Putamen (tissue), 1 donor: ENCODE measurements at regions not wholly inside any gene's neighbourhood (a gene's known extent, or its start where the extent isn't known, plus 50 kb on each side); places are given as distances from the start of the nearest gene placed in this dataset.
"Not testable (repeated sequence)": the region's sequence is repeated elsewhere in the genome, so short reads cannot be mapped to it uniquely, and the experiment has no call there.

Experiments used
- DNase-seq: peaks from one replicate; pipeline ENCODE4 v3.0.0-alpha.2; 2016; ENCODE audit warnings: low spot score

DNA sequence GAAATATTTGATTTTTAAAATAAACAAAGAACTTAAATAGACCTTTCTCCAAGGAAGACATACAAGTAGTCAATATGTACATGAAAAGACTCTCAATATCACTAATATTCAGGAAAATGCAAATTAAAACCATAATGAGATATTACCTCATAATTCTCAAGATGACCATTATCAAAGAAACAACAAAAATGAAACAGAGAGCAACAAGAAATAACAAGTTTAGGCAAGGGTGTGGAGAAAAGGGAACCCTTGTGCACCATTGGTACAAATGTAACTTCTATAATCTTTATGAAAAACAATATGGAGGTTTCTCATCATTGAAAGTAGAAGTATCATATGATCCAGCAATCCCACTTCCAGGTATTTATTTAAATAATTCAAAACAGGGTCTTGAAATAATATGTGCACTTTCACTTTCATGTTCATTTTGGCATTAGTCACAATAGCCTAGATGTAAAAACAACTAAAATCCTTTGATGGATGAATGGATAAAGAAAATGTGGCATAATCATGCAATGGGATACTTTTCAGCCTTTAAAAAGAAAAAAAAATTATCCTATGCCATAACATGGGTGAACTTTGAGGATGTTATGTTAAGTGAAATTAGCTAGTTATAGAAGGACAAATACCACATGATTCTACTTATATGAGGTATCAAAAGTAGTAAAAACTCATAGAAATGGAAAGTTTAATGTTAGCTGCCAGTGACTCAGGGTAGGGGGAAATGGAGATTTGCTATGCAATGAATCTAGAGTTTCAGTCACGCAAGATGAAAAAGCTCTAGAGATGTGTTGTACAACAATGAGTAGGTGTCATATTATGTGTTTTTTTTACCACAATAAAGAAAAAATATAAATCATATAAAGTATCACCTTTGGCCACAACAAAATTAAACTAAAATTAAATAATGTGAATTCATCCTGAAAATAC is 114.5 kb upstream of the LYPLAL1 start:
- DNase-seq: no peak

- no peak for DNase-seq
Measured at GRCh38 chr1:219060798-219061197, 112.9 kb upstream of the LYPLAL1 start.

DNA sequence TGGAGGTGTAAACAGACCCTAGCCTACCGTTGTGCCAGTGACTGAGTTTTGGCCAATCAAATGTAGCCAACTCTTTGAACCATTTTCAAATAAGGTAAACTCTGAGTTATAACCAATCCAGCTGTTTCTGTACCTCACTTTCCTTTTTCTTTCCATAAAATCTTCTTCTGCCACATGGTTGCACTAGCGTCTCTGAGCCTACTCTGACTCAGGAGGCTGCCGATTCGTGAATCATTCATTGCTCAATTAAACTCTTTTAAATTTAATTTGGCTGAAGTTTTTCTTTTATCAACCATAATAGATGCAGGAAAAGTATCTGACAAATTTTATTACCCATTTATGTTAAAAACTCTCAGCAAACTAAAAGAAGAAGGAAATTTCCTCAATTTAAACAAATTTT is 111.5 kb upstream of the LYPLAL1 start:
- DNase-seq: no peak

GRCh38 chr1:219066098-219066497 is 107.6 kb upstream of the LYPLAL1 start:
- DNase-seq: no peak

GRCh38 chr1:219066631-219067349 is 106.9 kb upstream of the LYPLAL1 start:
- DNase-seq: no peak

DNA sequence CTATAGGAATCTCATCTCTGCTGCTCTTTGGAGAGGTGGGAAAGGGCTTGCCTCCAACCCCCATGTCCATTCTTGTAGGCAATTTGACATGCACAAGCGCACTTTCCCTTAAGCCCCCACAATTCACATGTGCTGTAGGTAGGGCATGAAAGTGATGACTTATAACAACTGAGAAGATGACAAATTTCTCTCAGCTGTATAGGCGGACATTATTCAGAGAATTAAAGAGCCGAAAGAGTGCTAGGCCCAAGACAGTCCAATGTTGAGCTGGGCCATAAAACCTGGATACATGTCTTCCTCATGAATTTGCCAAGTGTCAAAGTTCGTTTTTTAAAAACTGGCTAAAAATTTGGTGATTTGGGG is 106.3 kb upstream of the LYPLAL1 start:
- DNase-seq: no peak

DNA sequence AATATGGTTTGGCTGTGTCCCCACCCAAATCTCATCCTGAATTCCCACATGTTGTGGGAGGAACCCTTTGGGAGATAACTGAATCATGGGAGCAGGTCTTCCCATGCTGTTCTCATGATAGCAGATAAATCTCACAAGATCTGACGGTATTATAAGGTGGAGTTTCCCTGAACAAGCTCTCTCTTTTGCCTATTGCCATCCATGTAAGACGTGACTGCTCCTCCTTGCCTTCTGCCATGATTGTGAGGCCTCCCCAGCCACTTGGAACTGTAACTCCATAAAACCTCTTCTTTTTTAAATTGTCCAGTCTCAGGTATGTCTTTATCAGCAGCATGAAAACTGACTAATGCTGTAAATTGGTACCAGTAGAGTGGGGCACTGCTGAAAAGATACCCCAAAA is 103.3 kb upstream of the LYPLAL1 start:
- DNase-seq: not testable (repeated sequence)

DNA sequence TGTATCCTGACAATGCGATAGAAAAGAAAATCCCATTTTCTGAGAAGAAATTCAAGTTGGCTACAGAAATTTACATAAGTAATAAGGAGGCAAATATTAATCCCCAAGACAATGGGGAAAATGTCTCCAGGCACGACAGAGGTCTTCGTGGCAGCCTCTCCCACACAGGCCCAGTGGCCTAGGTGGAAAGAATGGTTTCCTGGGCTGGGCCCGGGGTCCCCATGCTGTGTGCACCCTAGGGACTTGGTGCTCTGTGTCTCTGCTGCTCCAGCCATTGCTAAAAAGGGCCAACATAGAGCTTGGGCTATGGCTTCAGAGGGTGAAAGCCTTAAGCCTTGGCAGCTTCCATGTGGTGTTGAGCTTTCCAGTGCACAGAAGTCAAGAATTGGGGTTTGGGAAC is 102.5 kb upstream of the LYPLAL1 start:
- DNase-seq: no peak

- DNase-seq: no peak
Measured at GRCh38 chr1:219072329-219072728, 101.3 kb upstream of the LYPLAL1 start.

- DNase-seq: no peak
Measured at GRCh38 chr1:219074084-219074728, 99.5 kb upstream of the LYPLAL1 start.

DNA sequence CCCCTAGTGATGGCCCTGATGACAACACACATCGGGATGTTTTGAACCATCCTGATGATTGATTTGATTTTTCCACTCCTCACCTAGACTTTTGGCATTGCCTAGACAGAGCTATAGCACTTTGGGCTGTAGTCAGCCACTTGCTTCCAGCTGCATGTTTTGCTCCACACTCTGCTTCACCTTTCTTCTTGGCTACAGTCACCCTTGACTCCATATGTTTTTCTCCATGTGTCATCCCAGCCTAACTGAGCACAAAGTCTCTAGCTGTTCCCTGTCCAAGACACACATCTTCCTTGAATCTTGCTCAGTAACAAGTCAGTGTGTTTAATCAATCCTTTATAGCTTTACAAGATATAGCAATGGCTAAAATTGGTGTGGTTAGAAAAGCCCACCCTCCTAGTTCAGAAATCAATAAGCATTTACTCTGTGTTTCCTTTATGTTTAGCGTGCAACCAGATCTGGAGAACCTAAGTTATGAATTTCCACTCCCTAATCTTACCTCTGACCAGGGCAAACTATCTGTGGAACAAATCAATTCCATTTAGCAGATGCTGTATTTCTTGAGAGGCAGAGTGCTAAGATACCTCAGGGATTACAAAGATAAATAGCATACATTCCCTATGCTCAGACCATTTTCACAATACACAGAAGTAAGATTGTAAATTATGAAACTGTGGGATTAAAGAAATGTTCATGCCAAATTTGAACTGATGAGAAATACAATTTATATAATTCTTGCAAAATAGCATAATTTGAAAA is 98.4 kb upstream of the LYPLAL1 start:
- DNase-seq: no peak

DNA sequence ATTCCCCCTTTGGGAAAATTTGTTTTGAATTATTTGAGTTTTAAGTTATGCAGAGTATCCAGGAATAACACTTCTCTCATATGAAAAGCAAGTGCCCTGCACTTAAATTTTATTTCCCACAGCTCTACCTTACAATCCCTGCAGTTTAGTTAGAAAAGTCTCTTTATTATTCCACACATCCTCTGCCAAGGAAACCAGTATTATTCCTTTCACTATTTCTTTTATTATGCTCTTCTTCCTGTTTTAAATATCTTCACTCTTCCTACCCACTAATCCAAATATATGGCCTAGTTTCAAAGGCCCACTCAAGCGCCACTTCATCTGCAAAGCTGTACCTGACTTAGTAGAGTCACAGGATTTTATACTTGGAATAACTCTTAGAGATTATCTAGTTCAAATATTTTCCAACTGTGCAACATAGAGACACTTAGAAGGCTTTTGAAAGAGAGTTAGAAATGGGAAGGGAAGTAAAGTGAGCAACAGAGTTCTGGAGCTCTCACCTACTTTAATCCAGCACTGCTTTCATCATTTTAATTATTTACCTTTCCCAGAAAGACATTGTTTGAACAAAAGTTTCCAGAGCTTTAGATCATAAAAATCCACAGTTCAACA is 97.2 kb upstream of the LYPLAL1 start:
- DNase-seq: no peak

GRCh38 chr1:219077767-219078166 is 95.9 kb upstream of the LYPLAL1 start:
- DNase-seq: not testable (repeated sequence)

- no peak for DNase-seq
Measured at GRCh38 chr1:219081943-219082925, 91.4 kb upstream of the LYPLAL1 start.

GRCh38 chr1:219083631-219084030 is 90.0 kb upstream of the LYPLAL1 start:
- DNase-seq: no peak

DNA sequence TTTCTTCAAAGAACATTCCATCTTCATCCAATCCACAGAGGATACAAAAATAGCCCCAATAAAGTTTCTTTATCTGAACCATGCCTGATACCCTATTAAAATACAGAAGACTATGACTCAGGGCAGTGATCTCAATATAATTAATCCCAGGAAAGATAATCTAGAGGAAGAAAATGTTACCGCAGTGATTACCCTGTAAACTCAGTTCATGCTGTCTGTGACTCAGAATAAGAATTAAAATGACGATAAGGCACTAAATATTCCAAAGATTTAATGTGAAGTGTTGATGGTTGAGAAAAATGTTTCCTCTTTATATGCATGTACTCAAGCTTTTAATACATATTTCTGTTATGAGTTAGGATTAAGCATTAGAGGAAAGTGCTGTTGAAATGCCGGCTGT is 88.6 kb upstream of the LYPLAL1 start:
- no peak for DNase-seq

DNA sequence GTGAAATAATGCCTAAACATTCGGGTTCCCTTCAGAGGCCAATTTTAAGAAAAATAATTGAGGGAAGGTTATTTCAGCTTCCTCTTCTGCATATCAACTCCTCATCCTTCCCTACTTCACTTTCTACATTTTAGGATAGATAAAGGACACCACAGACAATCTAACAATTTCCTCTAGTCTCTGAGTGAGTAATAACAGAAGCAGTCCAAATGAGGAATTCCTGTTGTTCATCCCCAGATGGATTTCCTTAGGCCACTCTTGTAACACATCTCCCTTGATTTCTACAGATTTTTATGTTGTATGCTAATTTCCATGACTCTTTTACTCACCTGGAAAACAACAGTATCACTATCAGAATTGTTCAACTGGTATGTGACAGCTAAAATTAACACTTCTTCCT is 87.7 kb upstream of the LYPLAL1 start:
- DNase-seq: no peak

DNA sequence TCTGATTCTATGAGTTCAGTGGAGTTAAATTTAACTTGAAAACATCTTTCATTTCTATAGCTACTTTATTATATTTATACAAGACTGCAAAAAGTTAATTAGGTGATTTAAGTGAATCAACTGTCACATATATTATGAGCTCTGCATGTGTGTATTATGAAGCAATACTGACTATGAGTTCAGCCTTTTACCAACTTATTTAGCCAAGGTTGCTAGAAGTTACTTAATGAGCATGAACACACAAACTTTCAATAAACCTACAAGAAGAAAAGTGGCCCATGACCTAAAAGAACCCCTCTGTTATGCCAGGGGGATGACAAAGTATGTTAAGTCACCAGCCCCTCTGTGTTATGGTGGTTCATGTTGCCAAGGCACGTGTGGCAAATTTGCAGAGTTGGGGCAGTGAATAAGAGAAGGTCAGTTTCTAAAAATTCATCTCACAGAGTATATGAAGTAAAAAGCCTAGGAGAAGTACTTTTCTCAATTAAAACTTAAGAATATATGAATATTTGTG is 86.7 kb upstream of the LYPLAL1 start:
- DNase-seq: no peak

GRCh38 chr1:219088778-219089557 is 84.7 kb upstream of the LYPLAL1 start:
- no peak for DNase-seq
